GM12878 (cell line): ENCODE measurements at regions not wholly inside any gene's neighbourhood (a gene's known extent, or its start where the extent isn't known, plus 50 kb on each side); places are given as distances from the start of the nearest gene placed in this dataset.

Experiments
- ATAC-seq: fragments of 200-7000 bp; cut with Tn5 transposase; 3 replicates; pipeline ENCODE4 v1.9.1; 2020; ENCODE audit warnings: mild to moderate bottlenecking, moderate library complexity
- BruUV-seq: library from RNA; stranded (reverse); fragments of 400-500 nt; replicated peaks from 2 replicates; lab custom pipeline; 2021; lab: Mats Ljungman, UMichigan
- CTCF ChIA-PET: fragments of 300-600 bp; sonication (Branson Sonifier 250); formaldehyde crosslinking; extraction: SDS; loops from one replicate; lab custom pipeline; 2021; ENCODE audit warnings: inconsistent platforms; lab: Yijun Ruan, JAX
- POLR2A ChIA-PET: fragments of 350-600 bp; formaldehyde crosslinking; extraction: SDS; loops from one replicate; lab custom pipeline; 2021; ENCODE audit warnings: inconsistent platforms; lab: Charles Lee
- RAD21 ChIA-PET: fragments of 300-600 bp; sonication (Branson Sonifier 250); formaldehyde crosslinking; loops from one replicate; lab custom pipeline; 2023; ENCODE audit warnings: antibody characterized with exemption; ENCODE audit not compliant: unreplicated experiment; lab: Charles Lee
- SMC1A ChIA-PET: fragments of 300-600 bp; sonication (Branson Sonifier 250); formaldehyde crosslinking; loops from one replicate; lab custom pipeline; 2023; ENCODE audit not compliant: unreplicated experiment, uncharacterized antibody; lab: Charles Lee
- DNase-seq: peaks from one replicate; pipeline ENCODE4 v3.0.0-alpha.2; 2011; ENCODE audit warnings: low read depth, low spot score
- FAIRE-seq: peaks from 3 replicates; lab custom pipeline; 2011; peaks lifted over from hg19 to GRCh38; lab: Jason Lieb, UNC
- H2AFZ ChIP-seq: 2 replicates; pipeline ENCODE4 v1.6.0; 2011; ENCODE audit warnings: low read depth, low read length, control low read depth; ENCODE audit not compliant: control insufficient read depth
- H3K27ac ChIP-seq: 2 replicates; pipeline ENCODE4 v1.5.1; 2011; ENCODE audit warnings: control low read depth; ENCODE audit not compliant: control insufficient read depth, insufficient read depth
- H3K27me3 ChIP-seq, 2 experiments: replicated peaks in 1 of 2; 2 replicates each; pipeline versions ENCODE4 v1.6.0 to v1.6.1; 2011; ENCODE audit warnings: low read length in 1 of 2; ENCODE audit not compliant: control insufficient read depth in 2 of 2, insufficient read depth in 2 of 2
- H3K36me3 ChIP-seq, 2 experiments: 2 replicates each; pipeline ENCODE4 v1.5.1; 2011; ENCODE audit warnings: low read length in 1 of 2; ENCODE audit not compliant: control insufficient read depth in 2 of 2, insufficient read depth in 2 of 2
- H3K4me1 ChIP-seq: 2 replicates; pipeline ENCODE4 v1.6.1; 2011; ENCODE audit warnings: mild to moderate bottlenecking, low read length, moderate library complexity, mixed read lengths; ENCODE audit not compliant: control insufficient read depth, insufficient read depth
- H3K4me2 ChIP-seq: 2 replicates; pipeline ENCODE4 v1.6.0; 2011; ENCODE audit warnings: control low read depth; ENCODE audit not compliant: control insufficient read depth, insufficient read depth
- H3K4me3 ChIP-seq: fragments of 200-600 bp; sonication (generic); 2 replicates; pipeline ENCODE4 v1.5.1; 2016
- H3K79me2 ChIP-seq: 2 replicates; pipeline ENCODE4 v1.6.0; 2011; ENCODE audit warnings: low read length; ENCODE audit not compliant: control insufficient read depth, insufficient read depth
- H3K9ac ChIP-seq: 2 replicates; pipeline ENCODE4 v1.8.0; 2011; ENCODE audit warnings: low read length, control low read depth, mixed read lengths; ENCODE audit not compliant: control insufficient read depth, insufficient read depth
- H3K9me3 ChIP-seq: replicated peaks from 3 replicates; pipeline ENCODE4 v1.5.1; 2011; ENCODE audit warnings: mild to moderate bottlenecking, low read length; ENCODE audit not compliant: control insufficient read depth, insufficient read depth
- H4K20me1 ChIP-seq: 2 replicates; pipeline ENCODE4 v1.6.0; 2011; ENCODE audit not compliant: control insufficient read depth, insufficient read depth
- CTCF ChIP-seq, 3 experiments: IDR thresholded peaks in 2 of 3; conservative IDR thresholded peaks in 1 of 3; 2 replicates each; pipeline ENCODE4 v1.5.1; 2011; ENCODE audit warnings: low read depth in 3 of 3, low read length in 3 of 3, mild to moderate bottlenecking in 3 of 3, control low read depth in 2 of 3, moderate library complexity in 2 of 3, inconsistent platforms in 1 of 3, mixed read lengths in 1 of 3; ENCODE audit not compliant: control insufficient read depth in 2 of 3, insufficient read depth in 1 of 3; ENCODE audit errors: extremely low read depth in 1 of 3
- DPF2 ChIP-seq: fragments of 450-650 bp; IDR thresholded peaks from 2 replicates; pipeline ENCODE4 v1.6.1; 2017; ENCODE audit warnings: mild to moderate bottlenecking
- HDAC6 ChIP-seq: fragments of 200-600 bp; sonication (generic); IDR thresholded peaks from one replicate; pipeline ENCODE4 v1.8.0; 2017; ENCODE audit warnings: antibody characterized with exemption; ENCODE audit not compliant: unreplicated experiment
- IRF3 ChIP-seq: fragments of 450-650 bp; IDR thresholded peaks from 2 replicates; pipeline ENCODE4 v1.6.1; 2014; ENCODE audit warnings: mild to moderate bottlenecking
- MTA3 ChIP-seq: IDR thresholded peaks from 2 replicates; pipeline ENCODE4 v1.6.1; 2012; ENCODE audit warnings: low read length, inconsistent platforms, borderline replicate concordance
- MYB ChIP-seq: fragments of 150-350 bp; IDR thresholded peaks from 2 replicates; pipeline ENCODE4 v1.6.1; 2014; ENCODE audit warnings: mild to moderate bottlenecking, low read depth, low read length, borderline replicate concordance
- POLR2AphosphoS5 ChIP-seq: IDR thresholded peaks from 2 replicates; pipeline ENCODE4 v1.6.1; 2011; ENCODE audit warnings: mild to moderate bottlenecking, low read length, inconsistent platforms
- RB1 ChIP-seq: fragments of 450-650 bp; formaldehyde crosslinking; IDR thresholded peaks from 2 replicates; pipeline ENCODE4 v1.6.1; 2017; ENCODE audit warnings: mild to moderate bottlenecking, borderline replicate concordance
- STAT1 ChIP-seq: fragments of 450-650 bp; conservative IDR thresholded peaks from 2 replicates; pipeline ENCODE4 v1.6.1; 2014; ENCODE audit warnings: antibody characterized with exemption, mild to moderate bottlenecking
- in situ Hi-C: fragments of 300-500 bp; cut with MboI; formaldehyde crosslinking; loops from 9 replicates; pipeline ENCODE4 v1.14.3; 2018; ENCODE audit warnings: mixed read lengths
- intact Hi-C: fragments of 100-400 bp; cut with micrococcal nuclease; formaldehyde crosslinking; loops from one replicate; pipeline ENCODE4 v1.14.2; 2022; ENCODE audit not compliant: unreplicated experiment

- BruUV-seq: no TSS peak
- Histone ChIP-seq H3K79me2 (no peaks in the 10 kb centered on the region), H3K4me2 (no peak overlapping the region), H4K20me1 (no peaks in the 10 kb centered on the region), H3K27ac (no peak overlapping the region), H3K27me3 (no peaks in the 10 kb centered on the region), H2AFZ (no peak overlapping the region), H3K4me3 (no peak overlapping the region), H3K4me1 (no peaks in the 10 kb centered on the region), H3K36me3 (no peaks in the 10 kb centered on the region), H3K9ac (no peak overlapping the region), H3K9me3 (no peaks in the 10 kb centered on the region)
- in situ Hi-C loops (no loop called here), intact Hi-C loops (no loop called here)
- ChIA-PET RAD21 (no interaction called here), CTCF (no interaction called here), SMC1A (interaction anchor here (0.9 kb wide), 1 partner anchor 48 kb away, joined by 3 read pairs; no protein-coding TSS in a partner anchor), POLR2A (no interaction called here)
- no peak for ATAC-seq
- no peak for DNase-seq
- TF ChIP-seq RB1 (no peak), POLR2AphosphoS5 (no peak), DPF2 (no peak), MTA3 (no peak), STAT1 (no peak), HDAC6 (no peak), IRF3 (no peak), CTCF (IDR thresholded peaks at IDR 0.05 in 2 of 3, conservative IDR thresholded peaks at IDR 0.05 in 1 of 3; ENCODE audit: control insufficient read depth in 2 of 3, extremely low read depth in 1 of 3, insufficient read depth in 1 of 3, low read depth in 3 of 3, low read length in 3 of 3) (no peak), MYB (no peak)
- no peak for FAIRE-seq
Observed at GRCh38 chr11:23284631-23285030, 424.4 kb upstream of the CCDC179 start.
